ENCODE measurements at regions not wholly inside any gene's neighbourhood (a gene's known extent, or its start where the extent isn't known, plus 50 kb on each side); places are given as distances from the start of the nearest gene placed in this dataset.

GRCh38 chr2:172351586-172351985 is 75.8 kb upstream of the ITGA6 start:
- TF ChIP-seq SMC3 (IDR thresholded peaks at IDR 0.05): no peak
- no peak for TF ChIP-seq JUN (IDR thresholded peaks at IDR 0.05)
- no peak for TF ChIP-seq CTCF (IDR thresholded peaks at IDR 0.05)
- no peak for TF ChIP-seq JUNB (IDR thresholded peaks at IDR 0.05)
- TF ChIP-seq POLR2A (IDR thresholded peaks at IDR 0.05; ENCODE audit: low read length): no peak
- no peak for TF ChIP-seq NFE2L2 (conservative IDR thresholded peaks at IDR 0.05; ENCODE audit: low read length)
- TF ChIP-seq EP300 (IDR thresholded peaks at IDR 0.05): no peak
- no peak for TF ChIP-seq ELK1 (IDR thresholded peaks at IDR 0.05; ENCODE audit: low read depth, low read length)
- TF ChIP-seq ESRRA (IDR thresholded peaks at IDR 0.05; ENCODE audit: borderline replicate concordance, low read length): no peak
- no peak for TF ChIP-seq CHD2 (IDR thresholded peaks at IDR 0.05; ENCODE audit: low read length, partially characterized antibody)
- no peak for TF ChIP-seq MAZ (IDR thresholded peaks at IDR 0.05; ENCODE audit: borderline replicate concordance, low read depth, low read length)
- TF ChIP-seq MYC (IDR thresholded peaks at IDR 0.05; ENCODE audit: borderline replicate concordance, low read length): no peak
- no peak for TF ChIP-seq RCOR1 (IDR thresholded peaks at IDR 0.05; ENCODE audit: low read depth, low read length)
- no peak for TF ChIP-seq RAD21 (conservative IDR thresholded peaks at IDR 0.05 in 1 of 2, IDR thresholded peaks at IDR 0.05 in 1 of 2)

Data from A549 (cell line).